HG02759 (cell line): ENCODE measurements at regions not wholly inside any gene's neighbourhood (a gene's known extent, or its start where the extent isn't known, plus 50 kb on each side); places are given as distances from the start of the nearest gene placed in this dataset.
"Not testable (repeated sequence)": the region's sequence is repeated elsewhere in the genome, so short reads cannot be mapped to it uniquely, and the experiment has no call there.

Experiments
- ATAC-seq: cut with Tn5 transposase; IDR thresholded peaks from one replicate; pipeline ENCODE4 v1.9.1; 2021; ENCODE audit warnings: mild to moderate bottlenecking, moderate library complexity; ENCODE audit not compliant: unreplicated experiment

- no peak for ATAC-seq
Observed at GRCh38 chr10:120749072-120749471, 102.1 kb upstream of the WDR11 start.

GRCh38 chr10:120749856-120750566, 101.2 kb upstream of the WDR11 start:
- no peak for ATAC-seq

GRCh38 chr10:120755771-120756170, 95.4 kb upstream of the WDR11 start:
- no peak for ATAC-seq

- ATAC-seq, result no peak
Observed at GRCh38 chr10:120760253-120760652, 90.9 kb upstream of the WDR11 start.

GRCh38 chr10:120761951-120762350, 89.2 kb upstream of the WDR11 start:
- no peak for ATAC-seq

GRCh38 chr10:120765226-120765803, 85.8 kb upstream of the WDR11 start:
- ATAC-seq, result no peak

GRCh38 chr10:120768227-120768626, 82.9 kb upstream of the WDR11 start:
- ATAC-seq, result no peak

- ATAC-seq, result no peak
Observed at GRCh38 chr10:120770496-120770895, 80.7 kb upstream of the WDR11 start.

- no peak for ATAC-seq
Observed at GRCh38 chr10:120776442-120776841, 74.7 kb upstream of the WDR11 start.

- no peak for ATAC-seq
Observed at GRCh38 chr10:120782336-120782735, 68.8 kb upstream of the WDR11 start.

- ATAC-seq, result no peak
Observed at GRCh38 chr10:120783098-120783497, 68.1 kb upstream of the WDR11 start.

GRCh38 chr10:120783867-120784266, 67.3 kb upstream of the WDR11 start:
- ATAC-seq, result no peak

- no peak for ATAC-seq
Observed at GRCh38 chr10:120788771-120789170, 62.4 kb upstream of the WDR11 start.

- ATAC-seq, result no peak
Observed at GRCh38 chr10:120789303-120790203, 61.6 kb upstream of the WDR11 start.

GRCh38 chr10:120791316-120791715, 59.8 kb upstream of the WDR11 start:
- ATAC-seq, result no peak

- no peak for ATAC-seq
Observed at GRCh38 chr10:120793088-120793487, 58.1 kb upstream of the WDR11 start.

GRCh38 chr10:120794390-120794789, 56.8 kb upstream of the WDR11 start:
- no peak for ATAC-seq

GRCh38 chr10:120798276-120798675, 52.9 kb upstream of the WDR11 start:
- ATAC-seq, result not testable (repeated sequence)

GRCh38 chr10:120799849-120800248, 51.3 kb upstream of the WDR11 start:
- ATAC-seq, result no peak

GRCh38 chr10:120800528-120801323, 50.4 kb upstream of the WDR11 start:
- no peak for ATAC-seq
